SK-N-MC (cell line): ENCODE measurements at regions not wholly inside any gene's neighbourhood (a gene's known extent, or its start where the extent isn't known, plus 50 kb on each side); places are given as distances from the start of the nearest gene placed in this dataset.

Source experiments
- EZH2 ChIP-seq: fragments of 200-600 bp; sonication (generic); IDR thresholded peaks from one replicate; pipeline ENCODE4 v1.6.1; 2017; ENCODE audit warnings: antibody characterized with exemption
- POLR2AphosphoS5 ChIP-seq: IDR thresholded peaks from 2 replicates; pipeline ENCODE4 v1.6.1; 2012; ENCODE audit warnings: mild to moderate bottlenecking, low read depth, low read length, borderline replicate concordance

- TF ChIP-seq EZH2 (no peak), POLR2AphosphoS5 (no peak)
Measured at GRCh38 chr5:159511570-159511969, 181.3 kb upstream of the IL12B start.
